Activated CD4-positive, alpha-beta T cell treated with anti-CD3 and anti-CD28 coated beads, Interleukin-2, amount 10 ng/mL, durations not matched to agents 24 days and 14 days (primary cell): ENCODE measurements at regions not wholly inside any gene's neighbourhood (a gene's known extent, or its start where the extent isn't known, plus 50 kb on each side); places are given as distances from the start of the nearest gene placed in this dataset.
"Not testable (repeated sequence)": the region's sequence is repeated elsewhere in the genome, so short reads cannot be mapped to it uniquely, and the experiment has no call there.

Experiments
- DNase-seq: peaks from one replicate; pipeline ENCODE4 v3.0.0; 2022
- H3K27ac Mint-ChIP-seq: one replicate; pipeline ENCODE4 v1.8.0; 2022; ENCODE audit warnings: mild to moderate bottlenecking, mixed read lengths
- H3K27me3 Mint-ChIP-seq: one replicate; pipeline ENCODE4 v1.8.0; 2022; ENCODE audit warnings: mixed read lengths
- H3K36me3 Mint-ChIP-seq: one replicate; pipeline ENCODE4 v1.8.0; 2022; ENCODE audit warnings: low read depth, mild to moderate bottlenecking, mixed read lengths
- H3K4me1 Mint-ChIP-seq: one replicate; pipeline ENCODE4 v1.8.0; 2021; ENCODE audit warnings: mixed read lengths
- H3K4me3 Mint-ChIP-seq: one replicate; pipeline ENCODE4 v1.8.0; 2022; ENCODE audit warnings: mild to moderate bottlenecking, moderate library complexity, mixed read lengths
- H3K9me3 Mint-ChIP-seq: one replicate; pipeline ENCODE4 v1.8.0; 2021; ENCODE audit warnings: mixed read lengths
- intact Hi-C: fragments of 100-400 bp; cut with micrococcal nuclease; formaldehyde crosslinking; loops from one replicate; pipeline ENCODE4 v1.15.1; 2023

DNA sequence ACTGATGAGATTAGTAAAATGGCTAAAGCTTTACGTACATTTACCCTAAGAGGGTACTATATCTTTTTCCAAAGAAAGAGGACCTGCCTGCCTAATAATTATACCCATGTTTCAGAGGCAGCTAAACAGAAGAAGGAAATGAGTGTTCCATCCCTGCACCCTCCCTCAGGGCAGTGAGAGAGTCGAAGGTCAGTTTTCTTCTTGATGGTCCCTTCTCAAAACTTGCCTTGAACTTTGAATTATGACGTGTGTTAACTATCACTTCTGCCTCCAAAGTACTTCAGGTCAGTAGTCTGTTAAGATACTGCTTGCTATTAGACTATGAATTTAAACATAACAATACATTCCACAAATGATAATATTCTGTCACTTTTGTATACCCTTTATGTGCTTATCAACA lies 294.8 kb upstream of the CHRM3 start:
- Mint-ChIP-seq H3K4me1 (no peaks in the 10 kb centered on the region), H3K27ac (no peak overlapping the region), H3K27me3 (no peaks in the 10 kb centered on the region), H3K4me3 (no peak overlapping the region), H3K9me3 (no peaks in the 10 kb centered on the region), H3K36me3 (no peaks in the 10 kb centered on the region)
- intact Hi-C loops = no loop called here
- no peak for DNase-seq

DNA sequence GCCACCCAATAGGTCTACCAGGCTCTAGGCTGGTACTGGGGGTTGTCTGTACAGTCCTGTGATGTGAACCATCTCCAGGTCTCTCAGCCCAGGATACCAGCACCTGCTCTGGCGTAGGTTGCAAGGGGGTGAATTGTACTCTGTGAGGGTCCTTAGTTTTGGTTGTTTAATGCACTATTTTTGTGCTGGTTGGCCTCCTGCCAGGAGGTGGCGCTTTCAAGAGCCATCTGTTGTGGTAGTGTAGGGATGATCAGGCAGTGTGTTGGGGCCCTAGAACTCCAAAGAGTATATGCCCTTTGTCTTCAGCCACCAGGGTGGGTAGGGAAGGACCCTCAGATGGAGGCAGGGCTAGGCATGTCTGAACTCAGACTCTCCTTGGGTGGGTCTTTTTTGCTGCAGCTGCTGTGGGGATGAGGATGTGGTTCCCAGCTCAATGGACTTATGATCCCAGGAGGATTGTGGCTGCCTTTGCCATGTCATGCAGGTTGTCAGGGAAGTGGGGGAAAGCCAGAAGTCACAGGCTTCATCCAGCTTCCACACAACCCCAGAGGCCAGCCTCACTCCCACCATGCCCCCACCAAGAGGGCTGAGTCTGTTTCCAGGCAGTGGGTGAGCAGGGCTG lies 301.8 kb upstream of the CHRM3 start:
- intact Hi-C loops = no loop called here
- no peaks in the 10 kb centered on the region for H3K36me3 Mint-ChIP-seq
- no peak overlapping the region for H3K27ac Mint-ChIP-seq
- no peaks in the 10 kb centered on the region for H3K4me1 Mint-ChIP-seq
- no peaks in the 10 kb centered on the region for H3K27me3 Mint-ChIP-seq
- H3K9me3 Mint-ChIP-seq = no peaks in the 10 kb centered on the region
- DNase-seq = no peak
- no peak overlapping the region for H3K4me3 Mint-ChIP-seq

DNA sequence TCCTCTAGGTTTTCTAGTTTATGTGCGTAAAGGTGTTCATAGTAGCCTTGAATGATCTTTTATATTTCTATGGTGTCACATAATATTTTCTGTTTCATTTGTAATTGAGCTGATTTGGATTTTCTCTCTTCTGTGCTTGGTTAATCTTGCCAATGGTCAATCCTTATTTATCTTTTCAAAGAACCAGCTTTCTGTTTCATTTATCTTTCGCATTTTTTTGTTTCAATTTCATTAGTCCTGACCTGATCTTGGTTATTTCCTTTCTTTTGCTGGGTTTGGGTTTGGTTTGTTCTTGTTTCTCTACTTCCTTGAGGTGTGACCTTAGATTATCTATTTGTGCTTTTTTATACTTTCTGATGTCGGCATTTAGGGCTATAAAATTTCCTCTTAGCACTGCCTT lies 304.4 kb upstream of the CHRM3 start:
- DNase-seq, H3K4me1 Mint-ChIP-seq, H3K27ac Mint-ChIP-seq, H3K36me3 Mint-ChIP-seq, H3K4me3 Mint-ChIP-seq, H3K9me3 Mint-ChIP-seq, H3K27me3 Mint-ChIP-seq, intact Hi-C loops: not testable (repeated sequence)

DNA sequence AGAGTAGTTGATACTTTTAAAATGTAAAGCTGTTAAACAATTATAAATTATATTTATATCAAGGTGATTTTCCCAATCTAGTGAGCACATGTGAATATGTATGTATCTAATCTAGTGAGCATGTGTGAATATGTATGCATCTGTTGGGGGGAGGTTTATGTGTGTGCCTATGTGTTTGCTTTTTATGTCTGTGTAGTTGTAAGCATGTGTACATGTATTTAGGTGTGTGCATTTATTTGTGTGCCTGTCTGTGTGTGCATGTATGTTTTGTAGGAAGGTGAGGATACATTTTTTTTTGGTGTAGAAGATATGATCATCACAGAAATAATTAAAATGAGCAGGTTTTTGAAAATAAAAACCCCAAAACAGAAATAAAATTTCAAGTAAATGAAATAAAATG lies 318.9 kb upstream of the CHRM3 start:
- H3K4me1 Mint-ChIP-seq = no peaks in the 10 kb centered on the region
- H3K27me3 Mint-ChIP-seq = no peaks in the 10 kb centered on the region
- no peaks in the 10 kb centered on the region for H3K9me3 Mint-ChIP-seq
- intact Hi-C loops = no loop called here
- H3K36me3 Mint-ChIP-seq = no peaks in the 10 kb centered on the region
- DNase-seq = no peak
- no peak overlapping the region for H3K27ac Mint-ChIP-seq
- H3K4me3 Mint-ChIP-seq = no peak overlapping the region

DNA sequence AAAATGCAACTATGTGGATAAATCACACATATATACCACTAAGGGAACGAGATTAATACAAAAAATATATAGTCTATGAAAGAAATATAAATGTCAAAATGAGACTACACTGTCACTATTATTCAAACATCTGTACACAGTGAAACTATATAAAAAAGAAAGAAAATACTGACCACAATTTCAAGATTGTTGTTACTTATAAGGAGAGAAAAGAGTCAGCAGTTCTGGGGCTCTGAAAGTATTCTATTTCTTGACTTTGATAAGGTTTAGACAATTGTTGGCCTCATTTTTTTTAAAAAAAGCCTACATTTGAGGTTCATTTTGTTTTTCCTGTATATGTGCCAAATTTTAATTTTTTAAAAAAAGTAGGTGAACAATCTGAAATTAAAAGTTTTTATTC lies 319.3 kb upstream of the CHRM3 start:
- H3K27ac Mint-ChIP-seq = no peak overlapping the region
- H3K36me3 Mint-ChIP-seq = no peaks in the 10 kb centered on the region
- H3K9me3 Mint-ChIP-seq = no peaks in the 10 kb centered on the region
- no peak for DNase-seq
- no peak overlapping the region for H3K4me3 Mint-ChIP-seq
- no peaks in the 10 kb centered on the region for H3K27me3 Mint-ChIP-seq
- no peaks in the 10 kb centered on the region for H3K4me1 Mint-ChIP-seq
- intact Hi-C loops = no loop called here

DNA sequence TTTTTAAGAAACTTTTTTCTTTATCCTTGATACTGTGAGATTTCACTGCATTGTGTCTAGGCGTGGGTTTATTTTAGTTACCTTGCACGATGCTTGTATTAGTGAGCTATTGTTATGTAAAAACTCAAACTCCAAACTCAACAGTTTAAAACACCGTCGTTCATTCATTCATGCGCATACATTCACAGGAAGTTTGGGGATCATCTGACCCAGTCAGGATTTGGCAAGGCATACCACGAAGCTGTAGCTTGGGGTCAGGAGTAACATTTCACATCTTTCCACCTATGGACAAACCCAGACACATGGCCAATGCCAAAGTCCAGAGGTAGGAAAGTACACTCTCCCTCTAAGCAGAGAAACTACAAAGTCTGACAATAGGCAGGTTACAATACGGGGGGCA lies 324.6 kb upstream of the CHRM3 start:
- Mint-ChIP-seq H3K4me1 (no peaks in the 10 kb centered on the region), H3K9me3 (no peaks in the 10 kb centered on the region), H3K36me3 (no peaks in the 10 kb centered on the region), H3K27ac (no peak overlapping the region), H3K27me3 (no peaks in the 10 kb centered on the region), H3K4me3 (no peak overlapping the region)
- no peak for DNase-seq
- intact Hi-C loops = no loop called here

DNA sequence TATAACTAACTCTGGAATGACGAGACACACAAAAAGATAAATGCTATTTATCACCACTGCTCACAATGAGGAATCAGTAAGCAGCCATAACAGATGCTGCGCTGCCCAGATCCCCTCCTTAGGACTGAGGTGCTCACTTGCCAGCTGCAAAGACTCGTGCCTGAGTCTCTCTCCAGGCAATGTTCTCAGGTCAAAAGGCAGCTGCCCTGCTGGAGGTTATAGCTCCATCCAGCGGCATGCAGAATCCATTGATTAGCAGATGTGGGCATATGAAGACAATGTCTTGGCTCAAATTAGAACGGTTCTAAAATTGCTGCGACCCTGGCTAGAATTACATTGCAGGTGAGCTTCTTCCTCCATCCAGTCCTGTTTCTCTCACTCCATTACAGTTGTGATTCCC lies 328.2 kb upstream of the CHRM3 start:
- H3K9me3 Mint-ChIP-seq = peaks cover 3% of the 10 kb centered on the region
- no peaks in the 10 kb centered on the region for H3K27me3 Mint-ChIP-seq
- no peaks in the 10 kb centered on the region for H3K4me1 Mint-ChIP-seq
- DNase-seq = no peak
- H3K36me3 Mint-ChIP-seq = no peaks in the 10 kb centered on the region
- H3K4me3 Mint-ChIP-seq = no peak overlapping the region
- intact Hi-C loops = no loop called here
- H3K27ac Mint-ChIP-seq = no peak overlapping the region

DNA sequence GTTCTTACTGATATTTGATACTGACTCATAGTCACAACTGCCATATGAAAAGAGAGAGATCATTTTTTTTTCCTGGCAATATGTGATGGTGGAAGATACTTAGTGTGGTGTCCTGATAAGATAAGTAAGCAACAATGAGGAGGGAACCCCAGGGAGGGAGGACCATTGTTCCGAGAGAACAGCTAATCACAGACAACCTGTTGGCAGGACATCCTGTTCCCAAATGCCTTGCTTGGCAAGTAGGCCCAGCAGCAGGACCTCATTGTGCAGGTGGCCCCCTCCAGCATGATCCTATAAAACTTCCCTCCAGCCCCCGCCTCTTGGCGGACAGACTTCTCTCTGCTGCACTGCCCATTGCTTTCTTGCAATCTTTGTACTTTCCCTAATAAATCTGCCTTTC lies 329.4 kb upstream of the CHRM3 start:
- no peak for DNase-seq
- Mint-ChIP-seq H3K4me3 (no peak overlapping the region), H3K36me3 (no peaks in the 10 kb centered on the region), H3K27ac (no peak overlapping the region), H3K27me3 (no peaks in the 10 kb centered on the region), H3K4me1 (no peaks in the 10 kb centered on the region), H3K9me3 (peaks cover 3% of the 10 kb centered on the region)
- intact Hi-C loops = no loop called here

DNA sequence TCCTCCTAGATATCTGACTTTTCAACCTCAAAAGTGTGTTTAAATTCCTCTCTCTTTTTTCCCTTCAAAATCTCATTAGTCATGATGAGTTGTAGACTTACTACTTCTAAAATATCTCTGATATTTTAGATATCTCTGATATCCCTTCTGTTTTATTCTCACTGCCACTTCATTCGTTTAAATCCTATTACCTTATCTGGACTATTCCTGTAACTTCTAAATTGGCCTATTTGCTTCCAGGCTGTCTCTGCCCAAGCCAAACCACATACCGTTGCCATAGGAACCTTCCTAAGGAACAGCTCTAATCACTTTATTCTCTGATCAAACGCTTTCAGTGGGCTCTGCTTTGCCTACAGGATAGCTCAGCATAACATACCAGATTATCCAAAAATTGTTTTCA lies 333.1 kb upstream of the CHRM3 start:
- H3K4me3 Mint-ChIP-seq = no peak overlapping the region

DNA sequence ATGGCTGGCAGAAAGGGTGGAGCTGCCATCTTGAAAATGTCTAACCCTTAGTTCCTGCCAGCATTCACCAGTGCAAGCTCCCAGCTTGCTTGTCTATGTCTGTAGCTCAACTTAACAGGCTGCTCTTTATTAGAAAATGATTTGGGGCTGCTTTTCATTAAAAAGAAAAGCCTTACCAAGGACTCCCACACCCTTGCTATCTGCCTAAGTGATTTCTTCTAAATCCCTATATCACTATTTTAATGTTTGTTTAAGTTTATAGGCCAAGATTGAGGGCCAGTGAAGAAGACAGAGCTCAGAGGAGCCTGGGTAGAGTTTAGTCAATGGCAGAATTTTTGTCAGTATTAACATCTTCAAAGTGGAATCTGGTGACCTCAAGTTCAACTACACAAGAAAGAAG lies 336.8 kb upstream of the CHRM3 start:
- Mint-ChIP-seq H3K4me1 (no peaks in the 10 kb centered on the region), H3K36me3 (no peaks in the 10 kb centered on the region), H3K4me3 (no peak overlapping the region), H3K9me3 (peaks cover 3% of the 10 kb centered on the region), H3K27me3 (no peaks in the 10 kb centered on the region), H3K27ac (no peak overlapping the region)
- no peak for DNase-seq
- intact Hi-C loops = no loop called here

More for the DNA sequence above, 333.1 kb upstream of the CHRM3 start:
- intact Hi-C loops = no loop called here
- Mint-ChIP-seq H3K36me3 (no peaks in the 10 kb centered on the region), H3K4me1 (no peaks in the 10 kb centered on the region), H3K27me3 (no peaks in the 10 kb centered on the region), H3K9me3 (peaks cover 3% of the 10 kb centered on the region), H3K27ac (no peak overlapping the region)
- DNase-seq = no peak

DNA sequence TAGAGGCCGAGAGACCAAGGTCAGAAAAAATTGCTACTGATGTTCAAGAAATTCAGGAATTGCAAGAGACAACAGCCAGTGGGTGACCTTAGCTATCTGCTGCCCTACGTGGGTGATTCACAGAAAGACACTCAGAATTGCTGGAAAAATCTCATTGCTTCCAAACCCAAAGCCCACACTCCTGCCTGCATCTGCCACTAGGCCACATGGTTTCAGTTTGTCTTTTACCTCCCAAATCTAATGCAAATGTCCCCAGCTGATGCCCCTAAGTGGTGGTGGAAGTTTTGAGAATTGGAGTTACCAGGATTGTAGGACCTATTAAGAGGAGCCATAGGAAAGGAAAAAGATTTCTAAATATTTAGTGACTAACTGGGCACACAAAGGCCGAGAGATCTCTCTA lies 341.5 kb upstream of the CHRM3 start:
- Mint-ChIP-seq H3K4me3 (no peak overlapping the region), H3K27me3 (no peaks in the 10 kb centered on the region), H3K9me3 (peaks cover 3% of the 10 kb centered on the region), H3K27ac (no peak overlapping the region), H3K4me1 (no peaks in the 10 kb centered on the region), H3K36me3 (no peaks in the 10 kb centered on the region)
- no peak for DNase-seq
- intact Hi-C loops = no loop called here

DNA sequence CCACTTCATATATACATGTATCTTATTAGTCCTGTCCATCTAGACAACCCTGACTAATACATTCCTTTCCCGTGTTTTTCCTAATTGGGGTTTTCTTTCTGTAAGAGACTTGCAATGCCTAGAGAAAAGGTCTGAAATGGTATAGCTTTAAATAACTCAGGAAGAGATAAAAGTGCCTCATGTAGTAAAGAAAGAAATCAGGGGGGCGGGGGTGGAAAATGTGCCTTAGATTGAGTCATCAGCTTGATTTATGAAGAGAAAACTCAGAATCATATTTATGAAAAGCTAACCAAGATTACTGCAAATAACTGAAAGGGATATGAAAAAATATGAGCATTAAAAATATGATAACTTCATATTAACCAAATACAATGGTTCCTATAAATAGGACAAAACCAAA lies 345.8 kb upstream of the CHRM3 start:
- no peaks in the 10 kb centered on the region for H3K27me3 Mint-ChIP-seq
- no peak overlapping the region for H3K4me3 Mint-ChIP-seq
- DNase-seq = no peak
- intact Hi-C loops = no loop called here
- no peaks in the 10 kb centered on the region for H3K36me3 Mint-ChIP-seq
- H3K27ac Mint-ChIP-seq = no peak overlapping the region
- peaks cover 3% of the 10 kb centered on the region for H3K9me3 Mint-ChIP-seq
- H3K4me1 Mint-ChIP-seq = no peaks in the 10 kb centered on the region

DNA sequence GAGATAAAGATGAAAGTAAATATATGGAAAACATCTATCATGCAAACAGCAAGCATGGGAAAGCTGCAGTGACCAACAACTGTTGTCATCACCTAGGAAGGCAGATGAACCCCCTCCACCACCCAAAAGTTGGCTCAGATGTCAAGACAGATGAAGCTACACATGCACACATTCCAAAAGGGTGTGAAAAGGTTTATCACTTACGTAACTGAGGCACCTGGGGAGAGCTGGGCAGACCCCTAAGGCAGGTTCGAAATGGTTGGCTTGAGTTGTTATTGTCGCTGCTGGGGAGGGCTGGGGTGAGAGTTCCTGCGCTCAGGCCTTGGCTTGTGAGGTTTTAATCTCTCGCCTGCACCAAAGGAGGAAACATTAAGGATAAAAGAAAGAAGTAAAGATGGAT lies 355.1 kb upstream of the CHRM3 start:
- Mint-ChIP-seq H3K9me3 (no peaks in the 10 kb centered on the region), H3K4me3 (no peak overlapping the region), H3K4me1 (no peaks in the 10 kb centered on the region), H3K27me3 (no peaks in the 10 kb centered on the region), H3K27ac (no peak overlapping the region), H3K36me3 (no peaks in the 10 kb centered on the region)
- intact Hi-C loops = no loop called here
- DNase-seq = no peak

DNA sequence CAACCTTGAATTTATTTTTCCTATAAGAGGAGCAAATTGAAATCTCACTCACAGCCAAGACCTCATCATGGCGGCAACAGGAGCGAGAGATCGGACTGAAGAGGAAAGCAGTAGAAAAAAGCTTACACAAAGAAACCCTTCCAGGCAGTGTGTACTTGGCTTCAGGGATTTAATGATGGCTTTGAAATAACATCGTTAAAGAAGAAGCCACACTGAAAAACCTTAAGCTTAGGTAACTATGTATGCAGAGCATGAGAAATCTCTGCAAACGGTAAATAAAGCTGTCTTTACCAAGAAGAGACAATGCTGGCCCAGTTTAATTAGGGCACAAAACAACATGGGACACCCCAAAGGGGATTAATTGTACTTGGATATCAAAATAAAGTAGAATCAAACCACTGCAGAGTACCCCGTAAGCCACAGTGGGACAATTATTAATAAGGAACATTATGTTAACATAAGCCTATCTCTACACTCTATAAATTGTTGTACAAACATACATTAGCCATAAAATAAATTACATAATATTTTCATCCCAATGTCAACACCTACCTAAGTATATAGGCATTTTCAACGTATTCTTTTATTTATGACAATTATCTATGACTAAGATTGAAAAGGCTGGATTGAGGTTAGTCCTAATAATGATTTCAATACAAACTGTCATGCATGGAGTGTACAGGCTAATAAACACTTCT lies 360.2 kb upstream of the CHRM3 start:
- Mint-ChIP-seq H3K27me3 (no peaks in the 10 kb centered on the region), H3K4me1 (no peaks in the 10 kb centered on the region), H3K9me3 (no peaks in the 10 kb centered on the region), H3K27ac (no peak overlapping the region), H3K36me3 (no peaks in the 10 kb centered on the region), H3K4me3 (no peak overlapping the region)
- intact Hi-C loops = no loop called here
- no peak for DNase-seq

DNA sequence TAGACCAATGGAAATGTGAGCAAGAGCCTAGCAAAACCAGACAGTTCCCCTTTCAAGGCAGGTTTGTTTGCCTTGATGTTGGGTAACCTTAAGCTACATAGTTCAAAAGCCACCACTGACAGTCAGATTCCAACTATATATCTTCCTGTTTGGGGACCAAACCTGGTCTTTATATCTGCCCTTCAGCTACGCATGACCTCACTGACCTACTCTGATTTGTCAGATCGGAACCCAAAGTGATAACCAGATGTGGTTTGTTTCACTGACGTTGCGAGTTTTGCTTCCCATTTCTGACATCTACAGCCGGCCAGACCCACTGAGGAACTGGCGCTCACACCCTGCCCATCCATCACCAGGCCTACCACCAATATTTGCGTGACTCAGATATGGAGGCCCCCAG lies 361.1 kb upstream of the CHRM3 start:
- intact Hi-C loops = no loop called here
- Mint-ChIP-seq H3K4me1 (no peaks in the 10 kb centered on the region), H3K36me3 (no peaks in the 10 kb centered on the region), H3K27ac (no peak overlapping the region), H3K4me3 (no peak overlapping the region), H3K9me3 (no peaks in the 10 kb centered on the region), H3K27me3 (no peaks in the 10 kb centered on the region)
- no peak for DNase-seq
